Body of pancreas (tissue), 4 donors: ENCODE measurements at regions not wholly inside any gene's neighbourhood (a gene's known extent, or its start where the extent isn't known, plus 50 kb on each side); places are given as distances from the start of the nearest gene placed in this dataset.
"Not testable (repeated sequence)": the region's sequence is repeated elsewhere in the genome, so short reads cannot be mapped to it uniquely, and the experiment has no call there.

Source experiments
- ATAC-seq: fragments of 150-250 bp; one replicate; pipeline ENCODE4 v1.9.1; 2016
- DNase-seq, 4 donors: peaks; one replicate each; pipeline ENCODE4 v3.0.0-alpha.2; 2019
- H3K27ac ChIP-seq, 4 donors: fragments of 200-600 bp; sonication (generic); 1 replicate in 3 of 4; 2 replicates in 1 of 4; pipeline versions ENCODE4 v1.5.1 to v1.6.1; 2016 to 2019; ENCODE audit warnings: mild to moderate bottlenecking in 1 of 4, mixed read lengths in 1 of 4, moderate library complexity in 1 of 4
- H3K27me3 ChIP-seq, 2 donors: fragments of 200-600 bp; sonication (generic); one replicate each; pipeline ENCODE4 v1.6.0; 2016; ENCODE audit warnings: mild to moderate bottlenecking in 1 of 2
- H3K36me3 ChIP-seq, 2 donors: fragments of 200-600 bp; sonication (generic); replicated peaks in 1 of 2; 2 replicates each; pipeline ENCODE4 v1.5.1; 2016; ENCODE audit warnings: low read depth in 2 of 2; ENCODE audit not compliant: insufficient read depth in 1 of 2
- H3K4me1 ChIP-seq: fragments of 200-600 bp; sonication (generic); one replicate; pipeline ENCODE4 v1.6.0; 2016
- H3K4me3 ChIP-seq, 2 donors: fragments of 200-600 bp; sonication (generic); 1 replicate in 1 of 2; 2 replicates in 1 of 2; pipeline ENCODE4 v1.5.1; 2016 to 2019
- H3K9me3 ChIP-seq, 3 donors: fragments of 200-600 bp; sonication (generic); 1 replicate in 2 of 3; 2 replicates in 1 of 3; pipeline ENCODE4 v1.5.1; 2016
- CTCF ChIP-seq, 7 experiments: fragments of 450-650 bp in 4 of 7; fragments of 200-600 bp in 3 of 7; sonication (generic) in 3 of 7; IDR thresholded peaks; one replicate each; pipeline ENCODE4 v1.5.1; 2016 to 2019; ENCODE audit warnings: antibody characterized with exemption in 7 of 7
- POLR2A ChIP-seq, 3 donors: fragments of 450-650 bp; IDR thresholded peaks; one replicate each; pipeline ENCODE4 v1.6.1; 2016; ENCODE audit warnings: antibody characterized with exemption in 3 of 3, mild to moderate bottlenecking in 2 of 3
- WGBS, 2 donors: methylation state at CpG; one replicate each; pipeline ENCODE4 v1.1.5; 2017; 5-methylcytosine and 5-hydroxymethylcytosine counted together
- intact Hi-C: fragments of 100-400 bp; cut with DNase I; formaldehyde crosslinking; loops from one replicate; pipeline ENCODE4 v1.15.1; 2023

GRCh38 chr5:174919351-174919750, 195.0 kb downstream of the MSX2 start:
- no peak for DNase-seq
- Histone ChIP-seq H3K36me3 (no peaks in the 10 kb centered on the region), H3K4me3 (no peak overlapping the region), H3K27ac (no peak overlapping the region), H3K4me1 (no peaks in the 10 kb centered on the region), H3K27me3 (no peaks in the 10 kb centered on the region), H3K9me3 (no peaks in the 10 kb centered on the region)
- no peak for ATAC-seq
- TF ChIP-seq POLR2A (IDR thresholded peaks at IDR 0.05) (no peak), CTCF (IDR thresholded peaks at IDR 0.05) (no peak)
- WGBS, 2 donors = 81 to 87% methylated on average over 3 of the region's 3 CpGs
- intact Hi-C loops = no loop called here

- 53 to 55% methylated on average over 1 of the region's 1 CpG for WGBS, 2 donors
- DNase-seq (no peak), ATAC-seq (no peak)
- no peaks in the 10 kb centered on the region for H3K9me3 ChIP-seq
- H3K4me1 ChIP-seq = no peaks in the 10 kb centered on the region
- intact Hi-C loops = no loop called here
- TF ChIP-seq POLR2A (IDR thresholded peaks at IDR 0.05) (no peak), CTCF (IDR thresholded peaks at IDR 0.05) (no peak)
- no peak overlapping the region for H3K27ac ChIP-seq
- H3K27me3 ChIP-seq = no peaks in the 10 kb centered on the region
- H3K4me3 ChIP-seq = no peak overlapping the region
- no peaks in the 10 kb centered on the region for H3K36me3 ChIP-seq
These were observed 194.3 kb downstream of the MSX2 start for GRCh38 chr5:174918655-174919054.

- Histone ChIP-seq H3K9me3 (no peaks in the 10 kb centered on the region), H3K4me1 (no peaks in the 10 kb centered on the region), H3K4me3 (no peak overlapping the region), H3K27ac (no peak overlapping the region), H3K36me3 (no peaks in the 10 kb centered on the region), H3K27me3 (no peaks in the 10 kb centered on the region)
- intact Hi-C loops = no loop called here
- no peak for TF ChIP-seq CTCF (IDR thresholded peaks at IDR 0.05)
- TF ChIP-seq POLR2A (IDR thresholded peaks at IDR 0.05) = no peak
- DNase-seq (no peak), ATAC-seq (no peak)
- 73 to 75% methylated on average over 12 of the region's 13 CpGs for WGBS, 2 donors
These were observed 193.7 kb downstream of the MSX2 start for GRCh38 chr5:174917976-174918554.

GRCh38 chr5:174917435-174917834, 193.1 kb downstream of the MSX2 start:
- H3K4me1 ChIP-seq, H3K36me3 ChIP-seq, H3K9me3 ChIP-seq, ATAC-seq, H3K4me3 ChIP-seq, H3K27ac ChIP-seq, H3K27me3 ChIP-seq, intact Hi-C loops, DNase-seq: not testable (repeated sequence)
- WGBS, 2 donors = 94 to 100% methylated on average over 1 to 6 of the region's 6 CpGs

- H3K27ac ChIP-seq, ATAC-seq, H3K4me1 ChIP-seq, H3K36me3 ChIP-seq, H3K4me3 ChIP-seq, DNase-seq, intact Hi-C loops, H3K9me3 ChIP-seq, H3K27me3 ChIP-seq: not testable (repeated sequence)
- 100% methylated on average over 1 of the region's 1 CpG for WGBS, 2 donors
These were observed 192.5 kb downstream of the MSX2 start for GRCh38 chr5:174916924-174917323.

- no peak for ATAC-seq
- H3K9me3 ChIP-seq = no peaks in the 10 kb centered on the region
- no peaks in the 10 kb centered on the region for H3K27me3 ChIP-seq
- H3K27ac ChIP-seq = no peak overlapping the region
- H3K4me3 ChIP-seq = no peak overlapping the region
- no peaks in the 10 kb centered on the region for H3K4me1 ChIP-seq
- no peak for DNase-seq
- WGBS, 2 donors = 95% methylated on average over 7 to 8 of the region's 8 CpGs
- TF ChIP-seq POLR2A (IDR thresholded peaks at IDR 0.05) (no peak), CTCF (IDR thresholded peaks at IDR 0.05) (no peak)
- intact Hi-C loops = no loop called here
- H3K36me3 ChIP-seq = no peaks in the 10 kb centered on the region
These were observed 191.8 kb downstream of the MSX2 start for GRCh38 chr5:174916227-174916626.
